ENCODE measurements at regions not wholly inside any gene's neighbourhood (a gene's known extent, or its start where the extent isn't known, plus 50 kb on each side); places are given as distances from the start of the nearest gene placed in this dataset.

- H2BK120ac ChIP-seq (ENCODE audit: low read depth, low read length): no peak overlapping the region
- no peaks in the 10 kb centered on the region for H3K9me3 ChIP-seq (ENCODE audit: control insufficient read depth, low read length)
- WGBS: 77% methylated on average over 2 of the region's 2 CpGs
Observed at GRCh38 chr1:64387389-64388285, 82.3 kb upstream of the CACHD1 start.

DNA sequence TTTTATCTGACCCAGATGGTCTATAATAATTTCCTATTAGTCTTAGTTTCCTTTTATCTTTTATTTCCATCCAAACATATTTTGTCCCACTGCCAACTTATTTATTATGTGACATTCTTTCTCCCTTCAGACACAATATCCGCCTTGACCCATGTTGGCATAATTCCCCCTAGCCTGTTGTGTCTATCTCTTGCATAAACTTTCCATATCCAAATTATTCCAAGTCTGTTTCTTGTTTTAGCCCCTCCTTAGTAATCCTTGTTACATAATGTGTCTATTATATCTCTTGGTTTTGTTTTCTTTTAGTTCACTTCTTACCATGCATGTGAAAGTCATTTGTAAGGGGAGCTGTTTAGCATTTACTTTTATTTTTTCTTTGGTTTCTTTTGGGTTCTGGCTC, 81.6 kb upstream of the CACHD1 start:
- no peak overlapping the region for H3K14ac ChIP-seq (ENCODE audit: low read length in 2 of 2)
- peaks cover 0 to 4% of the 10 kb centered on the region in 2 experiments for H3K27me3 ChIP-seq (ENCODE audit: control insufficient read depth in 1 of 2, insufficient read depth in 1 of 2, low read length in 2 of 2)
- no peak overlapping the region for H3K4me2 ChIP-seq (ENCODE audit: low read length, poor library complexity, severe bottlenecking)
- no peak overlapping the region for H3K4me3 ChIP-seq (ENCODE audit: insufficient read depth in 1 of 2, low read depth in 1 of 2, low read length in 2 of 2)
- H4K8ac ChIP-seq (ENCODE audit: low read length): no peak overlapping the region
- H3K23ac ChIP-seq (ENCODE audit: low read length in 2 of 2): no peak overlapping the region
- no peak overlapping the region for H4K91ac ChIP-seq (ENCODE audit: low read length)
- no peak overlapping the region for H3K18ac ChIP-seq (ENCODE audit: low read depth in 1 of 2, low read length in 2 of 2)
- no peak overlapping the region for H3K4ac ChIP-seq (ENCODE audit: low read depth in 1 of 2, low read length in 2 of 2)
- WGBS: 100% methylated on average over 1 of the region's 1 CpG
- no peak overlapping the region for H3K9ac ChIP-seq (ENCODE audit: low read length)
- no peak overlapping the region for H2BK120ac ChIP-seq (ENCODE audit: low read depth, low read length)
- H2BK12ac ChIP-seq (ENCODE audit: low read length in 2 of 2): no peak overlapping the region
- DNase-seq: no peak
- no peak overlapping the region for H2BK5ac ChIP-seq (ENCODE audit: low read depth, low read length, poor library complexity, severe bottlenecking)
- H2AK5ac ChIP-seq (ENCODE audit: low read length, severe bottlenecking): no peak overlapping the region
- H2AFZ ChIP-seq (ENCODE audit: low read depth, low read length): no peak overlapping the region
- no peaks in the 10 kb centered on the region for H3K79me1 ChIP-seq (replicated peaks; ENCODE audit: low read length, poor library complexity, severe bottlenecking)
- H2BK15ac ChIP-seq (ENCODE audit: low read depth, poor library complexity, severe bottlenecking): no peak overlapping the region
- no peaks in the 10 kb centered on the region for H3K36me3 ChIP-seq (ENCODE audit: control insufficient read depth in 1 of 2, insufficient read depth in 2 of 2, low read depth in 1 of 2, low read length in 2 of 2)
- H3K27ac ChIP-seq (ENCODE audit: low read length, poor library complexity, severe bottlenecking): no peak overlapping the region
- no peaks in the 10 kb centered on the region for H3K9me3 ChIP-seq (ENCODE audit: control insufficient read depth, low read length)
- H3K4me1 ChIP-seq (ENCODE audit: control insufficient read depth, insufficient read depth, low read depth, low read length): no peaks in the 10 kb centered on the region

More at GRCh38 chr1:64387389-64388285, 82.3 kb upstream of the CACHD1 start:
- Histone ChIP-seq H3K4me1 (ENCODE audit: control insufficient read depth, insufficient read depth, low read depth, low read length) (no peaks in the 10 kb centered on the region), H2BK5ac (ENCODE audit: low read depth, low read length, poor library complexity, severe bottlenecking) (no peak overlapping the region), H3K9ac (ENCODE audit: low read length) (no peak overlapping the region), H3K23ac (ENCODE audit: low read length in 2 of 2) (no peak overlapping the region), H3K18ac (ENCODE audit: low read depth in 1 of 2, low read length in 2 of 2) (no peak overlapping the region), H3K4me3 (ENCODE audit: insufficient read depth in 1 of 2, low read depth in 1 of 2, low read length in 2 of 2) (no peak overlapping the region), H3K27ac (ENCODE audit: low read length, poor library complexity, severe bottlenecking) (no peak overlapping the region), H2BK12ac (ENCODE audit: low read length in 2 of 2) (no peak overlapping the region), H2AK5ac (ENCODE audit: low read length, severe bottlenecking) (no peak overlapping the region), H3K4ac (ENCODE audit: low read depth in 1 of 2, low read length in 2 of 2) (no peak overlapping the region), H3K4me2 (ENCODE audit: low read length, poor library complexity, severe bottlenecking) (no peak overlapping the region), H3K79me1 (replicated peaks; ENCODE audit: low read length, poor library complexity, severe bottlenecking) (no peaks in the 10 kb centered on the region), H2AFZ (ENCODE audit: low read depth, low read length) (no peak overlapping the region), H2BK15ac (ENCODE audit: low read depth, poor library complexity, severe bottlenecking) (no peak overlapping the region), H4K8ac (ENCODE audit: low read length) (no peak overlapping the region), H3K27me3 (ENCODE audit: control insufficient read depth in 1 of 2, insufficient read depth in 1 of 2, low read length in 2 of 2) (peaks cover 0 to 4% of the 10 kb centered on the region in 2 experiments), H4K91ac (ENCODE audit: low read length) (no peak overlapping the region), H3K14ac (ENCODE audit: low read length in 2 of 2) (no peak overlapping the region), H3K36me3 (ENCODE audit: control insufficient read depth in 1 of 2, insufficient read depth in 2 of 2, low read depth in 1 of 2, low read length in 2 of 2) (no peaks in the 10 kb centered on the region)
- DNase-seq: no peak

GRCh38 chr1:64392109-64392508, 77.8 kb upstream of the CACHD1 start:
- Histone ChIP-seq H2AK5ac (ENCODE audit: low read length, severe bottlenecking) (no peak overlapping the region), H3K9ac (ENCODE audit: low read length) (no peak overlapping the region), H3K4me1 (ENCODE audit: control insufficient read depth, insufficient read depth, low read depth, low read length) (no peaks in the 10 kb centered on the region), H2BK15ac (ENCODE audit: low read depth, poor library complexity, severe bottlenecking) (no peak overlapping the region), H3K4me2 (ENCODE audit: low read length, poor library complexity, severe bottlenecking) (no peak overlapping the region), H2BK120ac (ENCODE audit: low read depth, low read length) (no peak overlapping the region), H3K27ac (ENCODE audit: low read length, poor library complexity, severe bottlenecking) (no peak overlapping the region), H3K14ac (ENCODE audit: low read length in 2 of 2) (no peak overlapping the region), H3K4me3 (ENCODE audit: insufficient read depth in 1 of 2, low read depth in 1 of 2, low read length in 2 of 2) (no peak overlapping the region), H4K91ac (ENCODE audit: low read length) (no peak overlapping the region), H3K9me3 (ENCODE audit: control insufficient read depth, low read length) (no peaks in the 10 kb centered on the region), H3K79me1 (replicated peaks; ENCODE audit: low read length, poor library complexity, severe bottlenecking) (no peaks in the 10 kb centered on the region), H3K27me3 (ENCODE audit: control insufficient read depth in 1 of 2, insufficient read depth in 1 of 2, low read length in 2 of 2) (peaks cover 0 to 4% of the 10 kb centered on the region in 2 experiments), H2BK12ac (ENCODE audit: low read length in 2 of 2) (no peak overlapping the region), H2AFZ (ENCODE audit: low read depth, low read length) (no peak overlapping the region), H2BK5ac (ENCODE audit: low read depth, low read length, poor library complexity, severe bottlenecking) (no peak overlapping the region), H3K18ac (ENCODE audit: low read depth in 1 of 2, low read length in 2 of 2) (no peak overlapping the region), H3K36me3 (ENCODE audit: control insufficient read depth in 1 of 2, insufficient read depth in 2 of 2, low read depth in 1 of 2, low read length in 2 of 2) (no peaks in the 10 kb centered on the region), H3K4ac (ENCODE audit: low read depth in 1 of 2, low read length in 2 of 2) (no peak overlapping the region), H3K23ac (ENCODE audit: low read length in 2 of 2) (no peak overlapping the region), H4K8ac (ENCODE audit: low read length) (no peak overlapping the region)
- DNase-seq: no peak
- WGBS: 62% methylated on average over 2 of the region's 2 CpGs

- Histone ChIP-seq H3K79me1 (replicated peaks; ENCODE audit: low read length, poor library complexity, severe bottlenecking) (no peaks in the 10 kb centered on the region), H3K27ac (ENCODE audit: low read length, poor library complexity, severe bottlenecking) (no peak overlapping the region), H2AK5ac (ENCODE audit: low read length, severe bottlenecking) (no peak overlapping the region), H2BK120ac (ENCODE audit: low read depth, low read length) (no peak overlapping the region), H3K18ac (ENCODE audit: low read depth in 1 of 2, low read length in 2 of 2) (no peak overlapping the region), H3K23ac (ENCODE audit: low read length in 2 of 2) (no peak overlapping the region), H3K27me3 (ENCODE audit: control insufficient read depth in 1 of 2, insufficient read depth in 1 of 2, low read length in 2 of 2) (no peaks in the 10 kb centered on the region), H2AFZ (ENCODE audit: low read depth, low read length) (no peak overlapping the region), H3K4me3 (ENCODE audit: insufficient read depth in 1 of 2, low read depth in 1 of 2, low read length in 2 of 2) (no peak overlapping the region), H4K91ac (ENCODE audit: low read length) (no peak overlapping the region), H3K4ac (ENCODE audit: low read depth in 1 of 2, low read length in 2 of 2) (no peak overlapping the region), H2BK5ac (ENCODE audit: low read depth, low read length, poor library complexity, severe bottlenecking) (no peak overlapping the region), H3K14ac (ENCODE audit: low read length in 2 of 2) (no peak overlapping the region), H3K9me3 (ENCODE audit: control insufficient read depth, low read length) (no peaks in the 10 kb centered on the region), H3K36me3 (ENCODE audit: control insufficient read depth in 1 of 2, insufficient read depth in 2 of 2, low read depth in 1 of 2, low read length in 2 of 2) (no peaks in the 10 kb centered on the region), H4K8ac (ENCODE audit: low read length) (no peak overlapping the region), H3K4me2 (ENCODE audit: low read length, poor library complexity, severe bottlenecking) (no peak overlapping the region), H2BK12ac (ENCODE audit: low read length in 2 of 2) (no peak overlapping the region), H2BK15ac (ENCODE audit: low read depth, poor library complexity, severe bottlenecking) (no peak overlapping the region), H3K4me1 (ENCODE audit: control insufficient read depth, insufficient read depth, low read depth, low read length) (no peaks in the 10 kb centered on the region), H3K9ac (ENCODE audit: low read length) (no peak overlapping the region)
- DNase-seq: no peak
- no CpG with 5 or more reads among the region's 2 CpGs for WGBS
Observed at GRCh38 chr1:64393790-64394189, 76.1 kb upstream of the CACHD1 start.

All from mesenchymal stem cell (in vitro differentiated cells and primary cell).